H9 (cell line): ENCODE measurements at regions not wholly inside any gene's neighbourhood (a gene's known extent, or its start where the extent isn't known, plus 50 kb on each side); places are given as distances from the start of the nearest gene placed in this dataset.

Source experiments
- DNase-seq: peaks from one replicate; pipeline ENCODE4 v3.0.0-alpha.2; 2017
- H2AFZ ChIP-seq: one replicate; pipeline ENCODE4 v1.6.1; 2013; ENCODE audit warnings: mild to moderate bottlenecking, low read length, control low read depth, moderate library complexity
- H2AK5ac ChIP-seq: 2 replicates; pipeline ENCODE4 v1.6.1; 2013; ENCODE audit warnings: low read length, control low read depth, mixed read lengths; ENCODE audit not compliant: insufficient read length
- H2BK120ac ChIP-seq: one replicate; pipeline ENCODE4 v1.6.1; 2013; ENCODE audit warnings: low read depth, mild to moderate bottlenecking, low read length, control low read depth, inconsistent platforms; ENCODE audit not compliant: poor library complexity, severe bottlenecking
- H2BK12ac ChIP-seq: 2 replicates; pipeline ENCODE4 v1.6.1; 2013; ENCODE audit warnings: low read length, control low read depth, mixed read lengths, low read depth; ENCODE audit not compliant: insufficient read length
- H2BK15ac ChIP-seq: 2 replicates; pipeline ENCODE4 v1.6.1; 2013; ENCODE audit warnings: low read depth, low read length, control low read depth
- H2BK20ac ChIP-seq: one replicate; pipeline ENCODE4 v1.6.1; 2013; ENCODE audit warnings: low read depth, mild to moderate bottlenecking, low read length, control low read depth, inconsistent platforms; ENCODE audit not compliant: poor library complexity, severe bottlenecking
- H2BK5ac ChIP-seq: 2 replicates; pipeline ENCODE4 v1.6.1; 2013; ENCODE audit warnings: low read length, control low read depth, mixed read lengths; ENCODE audit not compliant: insufficient read length
- H3K14ac ChIP-seq: 2 replicates; pipeline ENCODE4 v1.6.1; 2013; ENCODE audit warnings: low read length, control low read depth; ENCODE audit not compliant: insufficient read depth
- H3K18ac ChIP-seq: 2 replicates; pipeline ENCODE4 v1.6.1; 2013; ENCODE audit warnings: low read depth, mild to moderate bottlenecking, mixed read lengths, low read length, control low read depth; ENCODE audit not compliant: insufficient read length
- H3K23ac ChIP-seq: 2 replicates; pipeline ENCODE4 v1.6.1; 2013; ENCODE audit warnings: low read length, control low read depth, mixed read lengths, low read depth; ENCODE audit not compliant: insufficient read length
- H3K23me2 ChIP-seq: 2 replicates; pipeline ENCODE4 v1.6.1; 2013; ENCODE audit warnings: low read depth, mild to moderate bottlenecking, mixed read lengths, low read length, control low read depth; ENCODE audit not compliant: insufficient read length, poor library complexity, severe bottlenecking
- H3K27ac ChIP-seq: 2 replicates; pipeline ENCODE4 v1.5.1; 2013; ENCODE audit warnings: low read length, control low read depth, mixed read lengths, low read depth; ENCODE audit not compliant: insufficient read length
- H3K27me3 ChIP-seq: 2 replicates; pipeline ENCODE4 v1.6.1; 2013; ENCODE audit warnings: low read length, control low read depth, inconsistent platforms; ENCODE audit not compliant: insufficient read depth
- H3K4ac ChIP-seq: 2 replicates; pipeline ENCODE4 v1.6.1; 2013; ENCODE audit warnings: low read depth, mild to moderate bottlenecking, control low read depth, inconsistent platforms, low read length, moderate library complexity
- H3K4me1 ChIP-seq: 2 replicates; pipeline ENCODE4 v1.6.1; 2013; ENCODE audit warnings: low read length, control low read depth, inconsistent platforms; ENCODE audit not compliant: insufficient read depth
- H3K4me2 ChIP-seq: 2 replicates; pipeline ENCODE4 v1.6.1; 2013; ENCODE audit warnings: low read length, control low read depth, mixed read lengths; ENCODE audit not compliant: insufficient read length, insufficient read depth
- H3K56ac ChIP-seq: 2 replicates; pipeline ENCODE4 v1.6.1; 2013; ENCODE audit warnings: low read depth, mild to moderate bottlenecking, mixed read lengths, low read length, control low read depth; ENCODE audit not compliant: insufficient read length
- H3K79me1 ChIP-seq: 2 replicates; pipeline ENCODE4 v1.6.1; 2013; ENCODE audit warnings: low read depth, mild to moderate bottlenecking, moderate library complexity, low read length, control low read depth, inconsistent platforms; ENCODE audit not compliant: insufficient read depth, poor library complexity, severe bottlenecking
- H3K79me2 ChIP-seq: 2 replicates; pipeline ENCODE4 v1.6.1; 2013; ENCODE audit warnings: low read length, control low read depth, inconsistent platforms; ENCODE audit not compliant: insufficient read depth
- H3K9ac ChIP-seq: 2 replicates; pipeline ENCODE4 v1.6.1; 2013; ENCODE audit warnings: low read length, control low read depth, mixed read lengths; ENCODE audit not compliant: insufficient read length; ENCODE audit errors: extremely low read depth
- H3K9me3 ChIP-seq: one replicate; pipeline ENCODE4 v1.6.1; 2013; ENCODE audit warnings: low read depth, low read length, inconsistent platforms; ENCODE audit not compliant: control insufficient read depth
- H3T11ph ChIP-seq: one replicate; pipeline ENCODE4 v1.6.1; 2013; ENCODE audit warnings: mild to moderate bottlenecking, low read length, control low read depth, inconsistent platforms
- H4K20me1 ChIP-seq: one replicate; pipeline ENCODE4 v1.6.1; 2013; ENCODE audit not compliant: control insufficient read depth, insufficient read length, insufficient read depth
- H4K5ac ChIP-seq: 2 replicates; pipeline ENCODE4 v1.6.1; 2013; ENCODE audit warnings: low read depth, mild to moderate bottlenecking, mixed read lengths, low read length, control low read depth; ENCODE audit not compliant: insufficient read length
- H4K8ac ChIP-seq: replicated peaks from 2 replicates; pipeline ENCODE4 v1.6.1; 2013; ENCODE audit warnings: low read length, control low read depth, mixed read lengths, low read depth; ENCODE audit not compliant: insufficient read length
- H4K91ac ChIP-seq: 2 replicates; pipeline ENCODE4 v1.6.1; 2013; ENCODE audit warnings: low read depth, mild to moderate bottlenecking, moderate library complexity, mixed read lengths, low read length, control low read depth; ENCODE audit not compliant: insufficient read length
- H3K27ac Mint-ChIP-seq, 3 experiments: 2 replicates in 2 of 3; 3 replicates in 1 of 3; pipeline ENCODE4 v1.8.0; 2020 to 2021; ENCODE audit warnings: mixed read lengths in 3 of 3, mild to moderate bottlenecking in 1 of 3, moderate library complexity in 1 of 3
- H3K27me3 Mint-ChIP-seq: 2 replicates; pipeline ENCODE4 v1.8.0; 2021; ENCODE audit warnings: low read depth, mild to moderate bottlenecking, moderate library complexity, mixed read lengths
- H3K36me3 Mint-ChIP-seq, 3 experiments: 2 replicates in 2 of 3; 3 replicates in 1 of 3; pipeline ENCODE4 v1.8.0; 2020 to 2021; ENCODE audit warnings: low read depth in 3 of 3, mixed read lengths in 3 of 3; ENCODE audit not compliant: insufficient read depth in 1 of 3
- H3K4me1 Mint-ChIP-seq, 2 experiments: 2 replicates each; pipeline ENCODE4 v1.8.0; 2020; ENCODE audit warnings: mixed read lengths in 2 of 2
- H3K4me3 Mint-ChIP-seq, 2 experiments: 2 replicates in 1 of 2; 3 replicates in 1 of 2; pipeline ENCODE4 v1.8.0; 2020 to 2021; ENCODE audit warnings: mild to moderate bottlenecking in 2 of 2, mixed read lengths in 2 of 2, moderate library complexity in 1 of 2
- H3K9me3 Mint-ChIP-seq, 2 experiments: 2 replicates in 1 of 2; 3 replicates in 1 of 2; pipeline ENCODE4 v1.8.0; 2020; ENCODE audit warnings: mild to moderate bottlenecking in 2 of 2, mixed read lengths in 2 of 2, moderate library complexity in 1 of 2
- WGBS: extraction: QIAGEN DNeasy Blood & Tissue Kit; methylation state at CpG from one replicate; pipeline ENCODE4 v1.1.7; 2013; ENCODE audit warnings: missing lambda C conversion rate, low lambda C conversion rate, mixed read lengths; ENCODE audit not compliant: insufficient read length; ENCODE audit errors: extremely low coverage; 5-methylcytosine and 5-hydroxymethylcytosine counted together
- TF ChIP-seq, protein P1 (sequence below): fragments of 200-600 bp; sonication (generic); conservative IDR thresholded peaks from 3 replicates; pipeline ENCODE4 v1.8.0; 2021; ENCODE audit warnings: antibody characterized with exemption, mild to moderate bottlenecking

DNA sequence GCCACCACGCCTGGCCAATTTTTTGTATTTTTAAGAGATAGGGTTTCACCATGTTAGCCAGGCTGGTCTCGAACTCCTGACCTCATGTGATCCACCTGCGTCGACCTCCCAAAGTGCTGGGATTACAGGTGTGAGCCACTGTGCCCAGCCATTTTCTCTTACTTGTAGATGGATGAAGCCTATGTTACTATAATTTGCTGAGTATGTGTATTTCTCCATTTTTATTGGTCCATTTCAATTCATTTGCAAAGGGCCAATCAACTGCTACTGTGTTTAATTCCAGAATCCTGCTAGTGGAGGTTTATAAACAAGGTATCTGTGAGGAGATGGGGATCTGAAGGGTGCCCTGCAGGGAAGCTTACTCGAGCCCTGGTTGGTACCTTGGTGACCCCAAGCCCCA is 101.7 kb upstream of the MAX start:
- no peak overlapping the region for H3K23ac ChIP-seq
- H3K27me3 ChIP-seq: no peaks in the 10 kb centered on the region
- H2BK12ac ChIP-seq: no peak overlapping the region
- Mint-ChIP-seq H3K27me3 (no peaks in the 10 kb centered on the region; the same call in 1 of the 2 replicates), H3K9me3 (peaks cover 0 to 8% of the 10 kb centered on the region in 2 experiments; a peak in 4 of 5 replicates), H3K4me1 (peaks cover 5 to 14% of the 10 kb centered on the region in 2 experiments; a peak in 2 of 4 replicates), H3K27ac (no peak overlapping the region), H3K36me3 (peaks cover 6 to 9% (median 7%) of the 10 kb centered on the region in 3 experiments; a peak in 6 of 7 replicates), H3K4me3 (no peak overlapping the region)
- no peak overlapping the region for H2AFZ ChIP-seq
- no peak overlapping the region for H2BK5ac ChIP-seq
- no peak overlapping the region for H3K4ac ChIP-seq
- H3K4me2 ChIP-seq: no peak overlapping the region
- H2BK20ac ChIP-seq: no peak overlapping the region
- no peaks in the 10 kb centered on the region for H3K9me3 ChIP-seq
- no peaks in the 10 kb centered on the region for H3K79me1 ChIP-seq
- no peak overlapping the region for H2BK120ac ChIP-seq
- no peak overlapping the region for H3K18ac ChIP-seq
- H2AK5ac ChIP-seq: no peak overlapping the region
- H2BK15ac ChIP-seq: no peak overlapping the region
- no peak overlapping the region for H3K27ac ChIP-seq
- H4K91ac ChIP-seq: no peak overlapping the region
- no peak overlapping the region for H3K9ac ChIP-seq
- TF ChIP-seq, protein P1, sequence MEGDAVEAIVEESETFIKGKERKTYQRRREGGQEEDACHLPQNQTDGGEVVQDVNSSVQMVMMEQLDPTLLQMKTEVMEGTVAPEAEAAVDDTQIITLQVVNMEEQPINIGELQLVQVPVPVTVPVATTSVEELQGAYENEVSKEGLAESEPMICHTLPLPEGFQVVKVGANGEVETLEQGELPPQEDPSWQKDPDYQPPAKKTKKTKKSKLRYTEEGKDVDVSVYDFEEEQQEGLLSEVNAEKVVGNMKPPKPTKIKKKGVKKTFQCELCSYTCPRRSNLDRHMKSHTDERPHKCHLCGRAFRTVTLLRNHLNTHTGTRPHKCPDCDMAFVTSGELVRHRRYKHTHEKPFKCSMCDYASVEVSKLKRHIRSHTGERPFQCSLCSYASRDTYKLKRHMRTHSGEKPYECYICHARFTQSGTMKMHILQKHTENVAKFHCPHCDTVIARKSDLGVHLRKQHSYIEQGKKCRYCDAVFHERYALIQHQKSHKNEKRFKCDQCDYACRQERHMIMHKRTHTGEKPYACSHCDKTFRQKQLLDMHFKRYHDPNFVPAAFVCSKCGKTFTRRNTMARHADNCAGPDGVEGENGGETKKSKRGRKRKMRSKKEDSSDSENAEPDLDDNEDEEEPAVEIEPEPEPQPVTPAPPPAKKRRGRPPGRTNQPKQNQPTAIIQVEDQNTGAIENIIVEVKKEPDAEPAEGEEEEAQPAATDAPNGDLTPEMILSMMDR: no peak
- no peak overlapping the region for H3K14ac ChIP-seq
- H4K8ac ChIP-seq: no peak overlapping the region
- no peak overlapping the region for H4K5ac ChIP-seq
- WGBS: no CpG with 5 or more reads among the region's 5 CpGs
- no peaks in the 10 kb centered on the region for H3K23me2 ChIP-seq
- H3K4me1 ChIP-seq: no peaks in the 10 kb centered on the region
- H3T11ph ChIP-seq: no peak overlapping the region
- no peaks in the 10 kb centered on the region for H4K20me1 ChIP-seq
- no peak for DNase-seq
- no peak overlapping the region for H3K56ac ChIP-seq
- H3K79me2 ChIP-seq: no peaks in the 10 kb centered on the region
